A172 (cell line): ENCODE measurements at regions not wholly inside any gene's neighbourhood (a gene's known extent, or its start where the extent isn't known, plus 50 kb on each side); places are given as distances from the start of the nearest gene placed in this dataset.
A peak's percentile ranks its signal among the peaks of the same experiment; 100 is the strongest.
"Not testable (repeated sequence)": the region's sequence is repeated elsewhere in the genome, so short reads cannot be mapped to it uniquely, and the experiment has no call there.

ENCODE experiments used
- DNase-seq: peaks from one replicate; pipeline ENCODE4 v3.0.0-alpha.2; 2015; ENCODE audit warnings: low spot score

DNA sequence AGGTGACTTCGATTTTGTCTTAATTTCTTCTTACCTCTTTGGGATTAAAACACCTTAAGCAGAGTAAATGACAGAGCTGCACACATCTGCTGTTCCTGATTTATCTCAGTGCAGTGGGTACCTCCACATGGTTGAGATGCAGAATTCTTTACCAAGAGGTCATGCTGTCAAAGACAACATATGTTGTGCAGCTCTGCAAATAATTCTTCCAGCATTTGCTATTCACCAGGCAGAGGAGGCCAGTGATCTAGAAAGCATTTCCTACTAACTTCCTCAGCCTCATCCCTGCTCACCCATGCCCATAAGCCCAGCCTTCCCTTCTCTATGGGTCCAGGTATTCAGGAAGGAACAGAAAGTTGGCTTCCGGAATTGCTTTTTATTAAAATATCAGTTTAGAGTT lies 109.3 kb downstream of the THBS2 start:
- no peak for DNase-seq

DNA sequence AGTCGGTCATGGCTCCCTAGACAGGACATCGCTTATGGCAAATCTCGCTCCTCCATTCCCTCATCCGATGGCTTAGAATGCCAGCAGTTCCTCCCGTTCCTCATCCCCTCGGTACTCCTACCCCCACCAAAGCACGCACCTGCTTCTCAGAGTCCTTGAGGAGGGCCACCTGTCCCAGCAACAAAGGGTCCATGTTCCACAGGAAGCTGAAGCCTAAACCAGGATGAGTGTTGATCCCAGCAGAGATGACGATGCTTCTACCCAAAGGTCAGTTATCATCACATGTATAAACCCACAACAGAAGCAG lies 111.2 kb downstream of the THBS2 start:
- no peak for DNase-seq

DNA sequence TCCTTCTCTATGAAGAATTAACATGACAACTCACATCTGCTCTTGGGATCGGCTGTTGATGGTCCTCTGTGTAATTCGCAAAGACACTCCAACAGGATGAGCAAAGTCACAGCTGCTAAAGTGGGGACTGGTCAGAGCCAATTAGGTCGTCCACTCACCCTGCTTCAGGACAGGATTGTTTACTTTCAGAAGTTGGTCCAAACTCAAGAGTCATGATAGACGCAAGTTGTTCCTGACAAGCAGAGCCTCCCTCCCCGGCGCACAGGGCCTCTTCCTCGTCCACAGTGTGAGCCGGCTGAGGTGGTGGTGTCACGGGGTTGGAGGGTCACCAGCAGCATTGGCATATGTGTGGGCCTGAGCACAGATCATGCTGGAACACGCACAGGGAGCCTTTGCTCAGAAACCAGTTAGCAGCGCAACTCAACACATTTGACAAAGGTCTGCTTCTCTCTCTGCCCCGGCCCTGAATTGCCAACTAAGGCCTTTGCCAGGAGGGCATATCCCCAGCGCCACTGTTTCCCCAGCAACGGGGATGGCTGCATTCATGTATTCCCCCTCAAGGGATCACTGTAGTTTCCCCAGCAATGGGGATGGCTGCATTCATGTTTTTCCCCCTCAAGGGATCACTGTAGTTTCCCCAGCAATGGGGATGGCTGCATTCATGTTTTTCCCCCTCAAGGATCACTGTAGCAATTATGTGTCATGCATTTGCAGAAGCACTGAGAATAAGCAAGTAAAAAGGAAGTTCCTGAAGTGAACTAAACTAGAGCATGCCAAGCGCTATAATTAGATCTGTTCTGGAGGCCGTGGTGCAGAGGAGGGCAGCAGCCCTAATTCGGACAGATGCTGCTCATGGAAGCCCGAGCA lies 111.7 kb downstream of the THBS2 start:
- no peak for DNase-seq

DNA sequence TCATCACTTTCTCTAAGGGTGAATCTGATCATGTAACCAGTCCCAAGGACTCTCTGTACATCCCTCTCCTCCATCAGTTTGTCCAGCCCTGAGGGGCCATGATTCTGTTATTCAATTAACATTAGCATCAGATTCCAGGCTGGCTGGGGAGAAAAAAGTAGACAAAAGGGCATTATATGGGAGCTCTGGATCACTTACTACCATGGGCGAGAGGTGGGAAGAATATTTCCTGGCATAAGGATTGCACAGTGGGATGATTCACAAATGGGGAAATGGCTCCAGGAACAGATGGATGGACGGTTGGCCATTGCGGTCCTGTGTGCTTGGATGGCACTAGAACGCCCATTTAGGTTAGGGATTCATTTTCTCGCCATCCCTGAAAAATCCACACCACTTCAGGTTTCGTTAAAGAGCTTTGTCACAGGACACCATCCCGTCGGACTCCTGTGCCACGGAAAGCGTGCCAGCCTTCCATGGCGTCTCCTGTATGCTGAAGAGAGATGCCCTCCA lies 112.6 kb downstream of the THBS2 start:
- DNase-seq, result no peak

DNA sequence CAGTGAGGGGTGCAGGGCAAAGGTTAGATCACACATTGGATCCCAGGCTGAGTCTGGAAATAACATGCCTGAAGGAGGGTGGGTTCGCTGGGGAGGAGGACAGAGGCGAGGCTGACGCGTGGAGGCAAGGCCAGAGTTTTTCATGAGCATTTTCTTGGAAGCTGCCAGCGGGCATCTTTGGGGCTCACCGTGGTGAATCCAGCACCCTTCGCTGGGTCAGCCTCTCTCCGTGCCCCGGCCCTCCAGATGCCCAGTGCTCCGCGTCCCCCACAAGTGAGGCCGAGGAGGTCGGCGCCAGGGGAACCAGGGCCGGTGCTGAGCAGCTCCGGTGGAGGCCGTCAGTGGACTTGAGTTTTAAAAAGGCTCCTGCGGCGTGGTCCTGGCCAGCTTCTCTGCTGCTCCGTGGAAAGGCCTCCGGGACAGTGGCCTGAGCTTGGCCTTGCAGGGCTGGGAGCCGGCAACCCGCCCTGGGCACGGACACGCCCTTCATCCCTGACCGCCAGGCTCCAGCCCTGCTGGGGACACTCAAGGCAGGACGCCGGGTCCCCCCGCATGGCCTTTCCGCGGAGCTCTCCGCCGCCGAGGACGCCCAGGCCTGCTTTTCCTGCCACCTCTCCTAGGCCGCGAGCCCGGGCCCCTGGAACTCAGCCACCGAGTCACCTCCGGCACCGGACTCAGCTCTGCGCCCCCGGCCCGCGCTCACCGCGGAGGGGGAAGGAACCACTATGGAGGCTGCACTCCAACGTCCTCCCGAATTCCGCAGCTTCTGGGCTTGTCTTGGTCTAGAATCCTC lies 114.3 kb downstream of the THBS2 start:
- no peak for DNase-seq

DNA sequence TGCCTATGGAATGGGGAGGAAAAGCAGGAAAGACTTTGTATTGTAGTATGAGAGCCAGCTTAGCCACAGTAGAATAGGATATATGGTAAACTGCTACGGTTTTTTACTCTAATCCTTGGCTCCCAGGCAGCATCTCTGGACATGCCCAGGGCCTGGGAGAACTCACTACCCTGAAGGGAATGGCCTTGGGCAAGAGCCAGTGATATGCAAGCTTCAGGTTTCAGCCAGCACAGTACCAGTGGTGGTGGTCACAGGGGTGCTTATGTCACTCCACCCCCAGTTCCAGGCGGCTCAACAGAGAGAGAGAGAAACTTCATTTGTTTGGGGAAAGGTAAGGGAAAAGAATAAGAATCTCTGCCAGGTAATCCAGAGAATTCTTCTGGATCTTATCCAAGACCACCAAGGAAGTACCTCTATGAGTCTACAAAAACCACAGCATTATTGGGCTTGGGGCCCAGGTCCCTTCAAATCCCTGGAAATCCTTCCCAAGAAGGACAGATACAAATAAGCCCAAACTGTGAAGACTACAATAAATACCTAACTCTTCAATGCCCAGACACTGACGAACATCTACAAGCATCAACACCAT lies 121.2 kb downstream of the THBS2 start:
- DNase-seq, result no peak

DNA sequence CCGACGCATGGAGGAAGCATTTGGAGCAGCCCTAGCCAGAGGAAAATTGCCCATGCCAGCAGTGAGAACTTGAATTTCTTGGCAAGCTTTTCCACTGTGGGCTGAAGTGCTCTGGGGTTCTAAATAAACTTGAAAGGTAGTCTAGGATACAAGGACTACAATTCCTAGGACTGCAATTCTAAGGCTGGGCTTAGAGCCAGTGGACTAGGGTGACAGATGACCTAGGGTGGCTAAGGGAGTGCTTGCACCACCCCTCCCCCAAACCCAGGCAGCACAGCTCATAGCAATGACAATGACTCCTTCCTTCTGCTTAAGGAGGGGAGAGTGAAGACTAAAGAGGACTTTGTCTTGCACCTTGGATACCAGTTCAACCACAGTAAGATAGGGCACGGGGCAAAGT lies 122.3 kb downstream of the THBS2 start:
- DNase-seq, result no peak

DNA sequence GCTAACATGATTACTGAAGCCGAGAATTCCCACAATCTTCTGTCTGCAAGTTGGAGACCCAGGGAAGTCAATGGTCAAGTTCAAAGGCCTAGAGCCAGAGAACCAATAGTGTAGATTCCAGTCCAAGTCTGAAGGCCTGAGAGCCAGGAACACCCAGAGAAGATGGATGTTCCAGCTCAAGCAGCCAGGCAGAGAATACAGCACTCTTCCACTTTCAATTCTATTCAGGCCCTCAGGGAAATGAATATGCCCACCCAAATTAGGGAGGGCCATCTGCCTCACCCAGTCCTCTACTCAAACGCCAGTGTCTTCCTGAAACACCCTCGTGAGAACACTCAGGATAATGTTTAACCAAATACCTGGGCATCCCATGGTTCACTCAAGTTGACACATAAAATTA lies 123.5 kb downstream of the THBS2 start:
- no peak for DNase-seq

DNA sequence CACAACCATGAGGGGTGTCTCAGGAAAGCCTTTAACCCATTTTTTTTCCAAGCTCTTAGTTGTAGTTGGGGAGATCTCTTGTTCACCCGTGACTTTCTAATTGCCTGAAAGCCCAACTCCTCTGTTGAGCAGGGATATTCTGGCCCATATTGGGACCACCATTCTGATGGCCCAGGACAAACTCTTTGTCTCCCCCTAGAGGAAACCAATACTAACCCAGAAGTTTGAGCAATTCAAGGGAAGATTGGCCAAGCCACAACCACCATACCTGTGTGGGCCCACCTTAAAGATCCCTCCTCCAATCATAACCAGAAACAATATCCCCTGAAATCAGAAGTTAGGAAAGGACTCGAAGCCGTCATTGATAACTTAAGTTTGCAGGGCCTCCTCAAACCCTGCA lies 132.6 kb downstream of the THBS2 start:
- DNase-seq, result no peak

DNA sequence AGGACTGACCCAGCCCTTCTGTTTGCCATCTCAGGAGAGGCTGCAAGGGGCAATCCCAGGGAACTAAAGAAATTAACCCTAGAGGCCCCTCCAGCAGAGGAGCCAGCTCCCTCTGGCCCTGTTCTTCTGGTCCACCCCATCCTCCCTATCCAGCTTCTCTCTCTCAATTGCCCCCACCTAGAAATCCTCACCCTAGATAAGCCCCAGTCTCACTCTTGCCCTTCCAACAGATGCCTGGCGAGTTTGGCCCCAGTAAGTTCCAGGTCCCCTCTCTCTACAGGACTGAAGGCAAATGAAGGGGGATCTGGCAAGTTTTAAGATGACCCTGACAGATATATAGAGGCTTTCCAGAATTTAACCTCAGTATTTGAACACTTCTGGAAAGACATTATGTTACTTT lies 134.0 kb downstream of the THBS2 start:
- no peak for DNase-seq

DNA sequence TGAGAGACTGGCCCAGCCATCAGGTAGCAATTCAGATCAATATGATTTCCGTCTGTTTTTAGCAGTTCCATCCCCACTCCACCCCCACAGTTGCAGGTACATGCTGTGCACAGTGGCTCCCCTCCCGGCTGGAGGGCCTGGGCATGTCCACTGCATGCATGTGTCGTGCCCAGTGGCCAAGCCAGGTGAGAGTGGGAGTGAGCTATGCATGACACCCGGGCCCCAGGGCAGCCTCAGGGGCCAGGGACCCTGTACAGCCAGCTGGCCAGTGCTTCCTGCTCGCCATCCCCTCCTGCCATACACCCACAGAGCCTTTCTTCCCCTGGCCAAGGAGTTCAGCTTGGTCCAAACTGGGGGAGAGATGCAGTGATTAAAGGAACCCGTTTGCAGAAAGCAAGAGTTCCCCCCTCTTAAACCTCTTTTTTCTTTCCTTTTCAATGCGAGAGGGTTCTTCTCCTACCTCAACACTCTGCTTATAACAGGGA lies 135.3 kb downstream of the THBS2 start:
- no peak for DNase-seq

DNA sequence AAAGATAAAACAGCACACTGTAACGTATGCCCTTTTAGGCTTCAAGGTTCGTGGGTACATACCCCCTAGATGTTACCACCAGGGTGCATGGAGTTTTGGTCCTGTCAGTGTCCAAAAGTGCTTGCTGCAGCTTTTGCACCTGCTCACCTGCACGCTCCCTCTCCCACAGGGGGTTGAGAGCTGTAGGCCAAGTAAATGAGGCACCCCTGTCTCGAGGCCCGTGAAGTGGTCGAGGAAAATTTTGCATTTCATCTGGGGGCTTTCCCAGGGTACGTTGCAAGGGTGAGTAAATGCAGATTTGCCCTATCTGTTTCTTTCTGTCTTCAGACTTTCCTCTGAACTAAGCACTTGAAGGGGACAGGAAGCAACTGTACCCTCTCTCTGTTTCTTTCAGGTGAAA lies 136.0 kb downstream of the THBS2 start:
- DNase-seq, result no peak

DNA sequence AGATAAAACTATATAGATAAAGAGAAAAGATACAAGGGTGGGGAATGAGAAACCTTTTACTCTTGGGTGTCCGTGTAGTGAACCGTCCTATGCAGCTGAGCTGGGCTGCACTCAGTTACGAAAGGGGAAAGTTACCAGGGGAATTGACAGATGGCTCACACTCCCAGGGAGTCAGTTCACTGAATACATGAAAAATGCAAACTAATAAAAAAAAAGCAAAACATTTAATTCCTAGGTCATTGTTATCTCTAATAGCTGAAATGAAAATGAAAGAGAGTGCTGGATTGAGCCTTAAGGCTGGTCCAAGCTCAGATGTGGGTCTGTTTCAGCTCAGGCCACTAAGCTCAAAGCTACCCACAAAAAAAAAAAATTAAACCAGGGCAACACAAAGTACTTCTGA lies 138.0 kb downstream of the THBS2 start:
- DNase-seq, result no peak

DNA sequence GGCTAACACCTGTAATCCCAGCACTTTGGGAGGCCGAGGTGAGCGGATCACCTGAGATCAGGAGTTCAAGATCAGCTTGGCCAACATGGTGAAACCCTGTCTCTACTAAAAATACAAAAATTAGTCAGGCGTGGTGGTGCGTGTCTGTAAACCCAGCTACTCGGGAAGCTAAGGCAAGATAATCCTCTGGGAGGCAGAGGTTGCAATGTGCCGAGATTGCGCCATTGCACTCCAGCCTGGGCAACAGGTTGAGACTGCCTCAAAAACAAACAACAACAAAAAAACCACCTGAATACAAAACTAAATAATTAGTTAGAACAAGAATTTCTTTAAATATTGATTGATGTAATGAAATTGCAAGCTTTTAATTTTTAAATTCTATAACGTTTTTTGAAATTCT lies 139.0 kb downstream of the THBS2 start:
- DNase-seq, result not testable (repeated sequence)

DNA sequence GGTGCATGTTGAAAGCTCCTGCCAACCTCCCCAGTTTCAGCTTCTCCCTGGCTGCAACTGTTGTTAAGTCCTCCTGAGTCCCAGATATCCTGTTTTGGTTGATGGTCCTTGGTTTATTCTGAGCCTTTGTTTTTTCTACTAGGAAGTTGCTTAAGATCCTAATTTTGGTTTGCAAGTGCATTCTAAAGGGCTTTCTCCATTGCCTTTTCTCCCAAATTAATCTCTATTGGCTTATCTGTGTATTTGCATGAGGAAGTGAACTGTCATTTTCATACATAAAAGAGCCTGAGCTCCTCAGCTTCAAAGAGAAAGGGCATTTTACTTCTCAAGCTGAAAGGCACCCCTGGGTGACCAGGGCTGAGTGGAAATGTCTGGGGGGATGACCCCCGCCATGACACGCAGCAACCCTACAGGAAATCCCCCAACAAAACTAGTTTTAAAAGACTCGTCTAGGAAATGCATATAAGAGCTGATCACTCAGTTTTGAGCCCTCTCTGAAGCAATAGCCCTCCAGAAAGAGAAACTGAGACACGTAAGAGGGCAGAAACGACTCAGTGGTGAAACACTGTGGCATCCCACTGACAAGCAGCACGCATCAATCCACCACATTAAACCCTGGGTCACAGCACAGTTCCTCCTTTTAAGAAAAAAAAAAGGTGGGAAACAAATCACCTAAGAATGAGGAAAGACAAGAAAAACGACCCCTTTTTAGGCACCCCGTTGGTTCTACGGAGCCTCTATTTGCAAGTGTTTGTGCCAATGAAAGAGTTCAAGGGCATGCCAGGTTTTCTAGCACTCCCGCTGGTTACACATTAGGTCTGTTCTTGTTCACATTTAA lies 140.9 kb downstream of the THBS2 start:
- no peak for DNase-seq

DNA sequence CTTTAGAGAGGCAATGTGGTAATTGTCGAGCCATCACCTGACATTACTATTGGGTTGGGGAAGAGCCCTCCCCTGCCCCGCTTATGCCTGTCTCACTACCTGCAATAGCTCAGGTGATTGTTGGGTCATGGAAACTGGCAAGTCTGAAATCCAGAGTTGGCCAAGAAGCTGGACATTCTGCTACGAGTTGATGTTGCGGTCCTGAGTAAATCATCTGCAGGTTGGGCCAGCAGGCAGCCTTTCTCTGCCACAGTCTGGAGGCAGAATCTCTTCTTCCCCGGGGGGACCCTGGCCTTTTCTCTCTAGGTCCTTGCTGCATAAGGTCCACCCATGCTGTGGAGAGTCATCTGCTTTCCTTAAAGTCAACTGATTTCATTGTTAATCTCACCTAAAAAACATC lies 142.4 kb downstream of the THBS2 start:
- no peak for DNase-seq

DNA sequence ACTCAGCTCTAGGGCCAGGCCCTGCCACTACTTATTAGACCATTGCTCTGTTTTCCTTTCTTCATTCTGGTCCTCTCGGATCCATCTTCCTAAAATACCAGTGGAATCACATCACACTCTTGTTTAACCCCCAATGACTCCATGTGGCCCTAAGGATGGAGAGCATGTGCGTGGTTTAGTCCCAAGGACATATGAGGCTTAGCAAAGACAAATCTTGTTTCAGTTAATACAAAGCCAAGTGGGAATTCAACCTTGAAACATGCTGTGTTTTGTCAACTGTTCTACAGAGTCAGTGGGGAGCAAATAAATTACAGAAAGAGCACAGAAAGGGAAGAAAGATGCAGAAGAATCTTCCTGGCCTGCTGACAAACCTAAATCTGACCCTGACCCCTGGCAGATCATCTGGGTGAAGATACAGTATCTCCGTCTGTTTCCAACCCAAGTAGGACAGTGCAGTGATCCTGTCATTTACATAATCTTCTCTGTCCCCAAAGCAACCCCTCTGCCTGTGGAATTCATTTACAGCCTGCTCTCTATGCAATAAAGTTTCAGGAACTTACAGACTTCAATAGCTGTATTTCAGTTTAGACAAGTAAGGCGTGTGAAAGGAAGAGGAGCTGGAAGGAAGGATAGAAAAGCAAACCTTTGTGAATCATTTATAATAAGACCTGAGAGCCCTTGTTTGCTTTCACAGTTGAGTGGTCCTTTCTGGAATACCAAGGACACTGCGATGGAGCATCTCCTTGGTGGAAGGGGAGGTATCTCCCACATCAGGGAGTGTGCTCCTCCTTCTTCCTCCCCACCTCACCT lies 144.0 kb downstream of the THBS2 start:
- DNase-seq, result no peak

DNA sequence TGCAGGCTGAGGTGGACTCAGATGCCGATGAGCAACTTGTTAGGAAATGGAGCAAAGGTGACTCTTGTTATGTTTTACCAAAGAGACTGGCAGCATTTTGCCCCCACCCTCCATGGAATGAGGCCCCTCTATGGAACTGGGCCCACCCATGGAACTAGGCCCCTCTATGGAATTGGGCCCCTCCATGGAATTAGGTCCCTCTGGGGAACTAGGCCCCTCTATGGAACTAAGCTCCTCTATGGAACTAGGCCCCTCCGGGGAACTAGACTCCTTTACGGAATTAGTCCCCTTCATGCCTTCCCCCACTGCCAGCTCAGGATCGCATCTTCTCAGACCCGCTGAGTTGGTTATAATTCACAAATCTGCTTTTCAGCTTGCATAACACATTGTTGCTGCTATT lies 144.9 kb downstream of the THBS2 start:
- DNase-seq, result no peak

DNA sequence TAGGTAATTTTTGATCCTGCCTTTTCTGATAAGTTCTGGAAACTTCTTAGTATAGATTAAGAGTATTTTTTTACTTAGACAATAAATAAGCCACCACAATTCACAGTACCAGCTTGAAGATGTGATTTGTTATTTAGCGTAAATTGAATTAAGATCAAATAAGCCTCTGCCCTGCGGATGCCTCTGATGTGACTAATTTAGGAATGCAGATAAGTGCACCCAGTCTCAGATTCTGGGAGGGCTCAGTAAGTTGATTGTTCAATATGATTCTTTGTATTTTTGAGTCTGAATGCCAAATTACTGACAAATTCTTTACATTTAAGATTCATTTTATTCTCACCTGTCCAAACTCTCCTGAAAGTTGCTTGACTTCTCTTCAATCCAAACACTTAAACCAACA lies 147.5 kb downstream of the THBS2 start:
- peak; percentile 47 for DNase-seq

DNA sequence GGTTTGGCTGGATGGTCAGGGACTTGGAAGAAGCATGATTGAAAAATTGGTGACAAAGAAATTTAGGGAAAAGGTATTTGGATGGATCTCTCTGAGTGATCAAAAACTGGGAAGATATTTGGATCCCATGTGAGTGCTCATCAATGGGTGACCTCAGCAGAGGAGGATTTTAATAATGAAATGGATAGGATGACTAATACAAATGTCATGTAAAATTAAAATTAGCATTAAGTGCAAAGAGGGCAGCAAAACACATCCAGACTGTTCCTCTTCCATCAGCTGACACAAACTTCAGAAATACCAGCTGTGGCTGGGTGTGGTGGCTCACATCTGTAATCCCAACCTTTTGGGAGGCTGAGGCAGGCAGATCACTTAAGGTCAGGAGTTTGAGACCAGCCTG lies 151.7 kb downstream of the THBS2 start:
- peak; percentile 43 for DNase-seq
